H1 (cell line): ENCODE measurements at regions not wholly inside any gene's neighbourhood (a gene's known extent, or its start where the extent isn't known, plus 50 kb on each side); places are given as distances from the start of the nearest gene placed in this dataset.

Experiments used
- ATF3 ChIP-seq: IDR thresholded peaks from 2 replicates; pipeline ENCODE4 v1.6.1; 2011; ENCODE audit warnings: low read depth, mild to moderate bottlenecking, low read length; ENCODE audit not compliant: insufficient read depth
- CTBP2 ChIP-seq: IDR thresholded peaks from 2 replicates; pipeline ENCODE4 v1.7.0; 2011; ENCODE audit warnings: borderline replicate concordance, mild to moderate bottlenecking, moderate library complexity, mixed read lengths, low read length; ENCODE audit not compliant: insufficient read depth, insufficient read length
- POU5F1 ChIP-seq: IDR thresholded peaks from 2 replicates; pipeline ENCODE4 v1.6.1; 2011; ENCODE audit warnings: low read depth, mild to moderate bottlenecking, low read length, moderate library complexity
- SIRT6 ChIP-seq: IDR thresholded peaks from one replicate; pipeline ENCODE4 v1.7.1; 2012; ENCODE audit warnings: low read length, inconsistent platforms
- SP1 ChIP-seq: IDR thresholded peaks from 2 replicates; pipeline ENCODE4 v1.6.1; 2011; ENCODE audit warnings: low read depth, low read length

DNA sequence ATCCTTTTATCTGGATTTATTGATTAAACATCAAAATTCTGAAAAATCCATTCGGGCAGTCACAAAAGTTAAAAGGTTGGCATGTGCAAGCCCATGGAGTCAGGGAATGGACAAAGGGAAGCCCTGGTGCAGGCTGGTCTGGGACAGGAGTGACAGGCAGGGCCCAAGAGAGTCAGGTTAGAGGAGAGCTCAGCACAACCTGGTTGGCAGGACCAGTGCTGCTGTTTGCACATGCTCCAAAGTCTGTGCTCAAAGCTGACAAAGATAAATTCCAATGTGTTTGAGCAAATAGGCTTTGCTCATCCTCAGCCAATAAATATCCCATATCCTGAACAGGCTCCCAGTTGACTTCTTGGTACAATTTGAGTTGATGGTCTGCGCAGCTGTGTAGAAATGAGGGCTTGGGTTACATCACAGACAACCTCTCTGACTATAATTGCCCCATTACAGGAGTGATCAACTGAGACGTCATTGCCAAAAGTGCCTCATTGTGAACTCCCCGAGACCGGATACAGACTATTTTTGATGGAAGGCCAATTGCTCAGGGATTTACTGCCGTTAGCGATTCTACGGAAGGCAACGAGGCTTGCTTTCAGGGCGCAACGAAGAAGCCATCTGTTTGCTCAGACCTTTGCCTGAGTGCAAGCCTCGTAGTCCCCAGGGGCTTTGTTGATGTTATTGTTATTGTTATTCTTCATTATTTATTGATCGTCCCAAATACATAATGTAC is 1008.1 kb upstream of the TENM3 start (continued):
- TF ChIP-seq CTBP2 (no peak), POU5F1 (no peak), ATF3 (no peak), SP1 (no peak), SIRT6 (no peak)
